HepG2 (cell line): ENCODE measurements at regions not wholly inside any gene's neighbourhood (a gene's known extent, or its start where the extent isn't known, plus 50 kb on each side); places are given as distances from the start of the nearest gene placed in this dataset.

Experiments used
- IRF2 ChIP-seq: IDR thresholded peaks from 2 replicates; pipeline ENCODE4 v1.6.1; 2018; ENCODE audit warnings: missing genetic modification reagents, missing compliant biosample characterization
- KLF6 ChIP-seq: IDR thresholded peaks from 2 replicates; pipeline ENCODE4 v1.8.0; 2016; ENCODE audit warnings: missing biosample characterization, missing genetic modification reagents
- ZNF546 ChIP-seq: sonication (generic); formaldehyde crosslinking; conservative IDR thresholded peaks from 2 replicates; pipeline ENCODE4 v1.8.1; 2023; ENCODE audit warnings: mild to moderate bottlenecking, missing genetic modification reagents
- TF ChIP-seq, protein P1 (sequence below): IDR thresholded peaks from 2 replicates; pipeline ENCODE4 v1.6.1; 2012; ENCODE audit warnings: inconsistent platforms

DNA sequence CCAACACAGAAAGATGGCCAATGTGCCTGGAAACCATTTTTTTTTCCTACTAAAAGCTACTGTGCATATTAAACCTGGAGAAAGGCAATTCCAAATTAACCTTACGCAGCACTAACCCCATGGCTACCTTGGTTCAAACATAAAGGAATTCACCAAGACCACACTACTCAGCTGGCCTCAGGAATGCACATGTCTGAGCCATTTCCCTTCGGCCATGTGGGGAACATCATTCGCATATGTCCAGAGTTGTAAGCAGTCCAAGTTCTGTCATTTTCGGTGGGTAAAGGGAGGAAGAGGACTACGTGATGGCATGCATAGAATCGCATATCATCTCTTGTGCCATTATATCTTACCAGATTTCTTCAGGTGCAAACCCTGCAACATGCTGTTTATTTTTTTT, 175.4 kb downstream of the NTMT2 start:
- no peak for TF ChIP-seq IRF2
- TF ChIP-seq, protein P1, sequence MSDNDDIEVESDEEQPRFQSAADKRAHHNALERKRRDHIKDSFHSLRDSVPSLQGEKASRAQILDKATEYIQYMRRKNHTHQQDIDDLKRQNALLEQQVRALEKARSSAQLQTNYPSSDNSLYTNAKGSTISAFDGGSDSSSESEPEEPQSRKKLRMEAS: no peak
- no peak for TF ChIP-seq ZNF546
- TF ChIP-seq KLF6 (CRISPR knock-in tag): no peak
